ENCODE measurements at regions not wholly inside any gene's neighbourhood (a gene's known extent, or its start where the extent isn't known, plus 50 kb on each side); places are given as distances from the start of the nearest gene placed in this dataset.
A peak's percentile ranks its signal among the peaks of the same experiment; 100 is the strongest.

DNA sequence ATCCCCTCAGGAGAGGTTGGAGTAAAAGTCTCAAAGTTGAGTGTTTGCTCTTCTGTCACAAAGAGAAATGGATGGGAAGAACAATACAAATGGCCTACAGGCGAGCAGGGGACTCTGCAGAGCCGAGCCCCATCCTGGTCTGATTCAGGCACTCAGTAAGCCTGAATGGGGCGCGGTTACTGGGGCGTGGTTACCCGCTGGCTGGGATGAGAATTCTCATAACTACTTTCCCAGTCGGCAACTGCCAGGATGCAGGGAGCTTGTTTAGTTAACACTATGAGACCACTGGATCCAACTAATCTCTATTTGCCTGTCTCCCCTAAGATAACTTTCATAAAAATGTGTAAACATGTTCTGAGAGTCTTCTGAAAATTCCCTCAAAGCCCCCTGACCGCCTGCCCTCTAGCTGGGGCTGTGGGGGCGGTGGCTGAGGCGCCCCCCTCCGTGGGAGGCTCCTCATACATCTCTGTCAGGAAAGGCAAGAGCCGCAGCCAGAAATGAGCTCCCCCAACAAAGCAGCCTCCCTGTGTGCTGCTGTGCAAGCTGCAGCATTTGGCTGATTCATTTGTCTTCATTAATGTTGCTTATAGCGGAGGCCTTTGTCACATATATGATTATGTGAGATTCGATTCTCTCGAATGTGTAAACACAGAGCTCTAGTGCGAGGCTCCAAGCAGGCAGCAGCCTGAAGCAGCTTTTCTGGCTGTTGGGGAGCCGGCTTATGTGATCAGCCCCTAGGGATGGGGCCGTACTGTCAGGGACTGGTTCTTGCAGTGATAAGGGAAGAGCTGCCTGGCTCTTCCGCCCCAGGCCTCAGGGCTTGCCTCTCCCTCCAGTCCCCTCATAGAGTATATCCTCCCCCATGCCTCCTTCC lies 126.1 kb upstream of the ARHGAP5 start:
- H3K36me3 ChIP-seq: no peaks in the 10 kb centered on the region
- peaks cover 12% of the 10 kb centered on the region for H3K4me1 ChIP-seq
- no peaks in the 10 kb centered on the region for H3K27me3 ChIP-seq
- peak overlapping the region; percentile 43 for H3K4me3 ChIP-seq (ENCODE audit: low read depth, low read length)
- no peak for TF ChIP-seq CTCF (IDR thresholded peaks at IDR 0.05; ENCODE audit: low read depth, low read length)
- no peaks in the 10 kb centered on the region for H3K9me3 ChIP-seq
- DNase-seq: peak; percentile 84

- H3K27me3 ChIP-seq: no peaks in the 10 kb centered on the region
- no peaks in the 10 kb centered on the region for H3K36me3 ChIP-seq
- DNase-seq: no peak
- H3K4me3 ChIP-seq (ENCODE audit: low read depth, low read length): no peak overlapping the region; the same call in 1 of the 2 replicates
- H3K4me1 ChIP-seq: peaks cover 12% of the 10 kb centered on the region
- H3K9me3 ChIP-seq: no peaks in the 10 kb centered on the region
- TF ChIP-seq CTCF (IDR thresholded peaks at IDR 0.05; ENCODE audit: low read depth, low read length): no peak
Measured at GRCh38 chr14:31951638-31951964, 125.5 kb upstream of the ARHGAP5 start.

DNA sequence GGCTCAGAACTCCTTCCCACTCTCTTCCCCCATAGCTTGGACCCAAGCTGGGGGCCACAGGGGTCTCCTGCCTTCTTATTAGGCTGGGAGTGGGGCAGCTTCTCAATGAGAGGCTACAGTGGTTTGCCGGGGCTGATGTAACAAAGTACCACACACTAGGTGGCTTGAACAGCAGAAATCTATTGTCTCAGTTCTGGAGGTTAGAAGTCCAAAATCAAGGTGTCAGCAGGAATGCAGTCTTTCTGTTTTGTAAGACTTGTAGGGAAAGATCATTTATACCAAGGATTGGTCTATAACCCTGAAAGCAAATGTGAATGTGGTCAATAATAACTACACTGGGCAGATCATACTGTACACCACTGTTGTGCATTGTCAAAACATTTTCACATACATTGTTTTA lies 124.5 kb upstream of the ARHGAP5 start:
- no peaks in the 10 kb centered on the region for H3K36me3 ChIP-seq
- H3K4me1 ChIP-seq: peaks cover 12% of the 10 kb centered on the region
- no peak for DNase-seq
- no peaks in the 10 kb centered on the region for H3K27me3 ChIP-seq
- no peak overlapping the region for H3K4me3 ChIP-seq (ENCODE audit: low read depth, low read length)
- no peak for TF ChIP-seq CTCF (IDR thresholded peaks at IDR 0.05; ENCODE audit: low read depth, low read length)
- no peaks in the 10 kb centered on the region for H3K9me3 ChIP-seq

DNA sequence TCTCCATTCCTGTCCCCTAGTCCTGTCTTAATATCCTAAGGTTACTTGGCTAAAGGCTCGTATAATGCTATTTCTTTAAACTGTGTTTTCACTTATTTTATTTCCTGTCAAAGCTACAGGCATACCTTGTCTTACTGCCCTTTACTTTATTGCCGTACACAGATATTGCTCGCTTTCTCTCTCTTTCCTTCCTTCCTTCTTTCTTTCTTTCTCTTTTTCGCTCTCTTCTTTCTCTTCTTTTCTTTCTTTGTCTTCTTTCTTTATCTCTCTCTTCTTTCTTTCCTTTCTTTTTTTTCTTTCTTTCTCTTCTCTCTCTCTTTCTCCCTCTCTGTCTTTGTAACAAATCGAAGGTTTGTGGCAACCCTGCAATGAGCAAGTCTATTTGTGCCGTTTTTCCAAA lies 123.9 kb upstream of the ARHGAP5 start:
- Histone ChIP-seq H3K4me1 (peaks cover 12% of the 10 kb centered on the region), H3K4me3 (ENCODE audit: low read depth, low read length) (no peak overlapping the region), H3K9me3 (no peaks in the 10 kb centered on the region), H3K27me3 (no peaks in the 10 kb centered on the region), H3K36me3 (no peaks in the 10 kb centered on the region)
- DNase-seq: no peak
- no peak for TF ChIP-seq CTCF (IDR thresholded peaks at IDR 0.05; ENCODE audit: low read depth, low read length)

DNA sequence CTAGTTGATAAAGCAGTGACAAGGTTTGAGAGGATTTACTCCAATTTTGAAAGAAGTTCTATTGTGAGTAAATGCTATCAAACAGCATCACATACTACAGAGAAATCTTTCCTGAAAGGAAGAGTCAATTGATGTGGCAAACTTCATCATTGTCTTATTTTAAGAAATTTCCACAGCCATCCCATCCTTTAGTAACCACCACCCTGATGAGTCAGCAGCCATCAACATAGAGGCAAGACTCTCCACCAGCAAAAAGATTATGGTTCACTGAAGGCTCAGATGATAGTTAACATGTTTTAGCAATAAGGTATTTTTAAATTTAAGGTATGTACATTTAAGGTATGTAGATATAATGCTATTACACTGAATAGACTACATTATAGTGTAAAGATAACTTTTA lies 122.1 kb upstream of the ARHGAP5 start:
- H3K4me1 ChIP-seq: peaks cover 10% of the 10 kb centered on the region
- no peak overlapping the region for H3K4me3 ChIP-seq (ENCODE audit: low read depth, low read length)
- no peaks in the 10 kb centered on the region for H3K27me3 ChIP-seq
- no peak for DNase-seq
- H3K9me3 ChIP-seq: no peaks in the 10 kb centered on the region
- TF ChIP-seq CTCF (IDR thresholded peaks at IDR 0.05; ENCODE audit: low read depth, low read length): no peak
- no peaks in the 10 kb centered on the region for H3K36me3 ChIP-seq

DNA sequence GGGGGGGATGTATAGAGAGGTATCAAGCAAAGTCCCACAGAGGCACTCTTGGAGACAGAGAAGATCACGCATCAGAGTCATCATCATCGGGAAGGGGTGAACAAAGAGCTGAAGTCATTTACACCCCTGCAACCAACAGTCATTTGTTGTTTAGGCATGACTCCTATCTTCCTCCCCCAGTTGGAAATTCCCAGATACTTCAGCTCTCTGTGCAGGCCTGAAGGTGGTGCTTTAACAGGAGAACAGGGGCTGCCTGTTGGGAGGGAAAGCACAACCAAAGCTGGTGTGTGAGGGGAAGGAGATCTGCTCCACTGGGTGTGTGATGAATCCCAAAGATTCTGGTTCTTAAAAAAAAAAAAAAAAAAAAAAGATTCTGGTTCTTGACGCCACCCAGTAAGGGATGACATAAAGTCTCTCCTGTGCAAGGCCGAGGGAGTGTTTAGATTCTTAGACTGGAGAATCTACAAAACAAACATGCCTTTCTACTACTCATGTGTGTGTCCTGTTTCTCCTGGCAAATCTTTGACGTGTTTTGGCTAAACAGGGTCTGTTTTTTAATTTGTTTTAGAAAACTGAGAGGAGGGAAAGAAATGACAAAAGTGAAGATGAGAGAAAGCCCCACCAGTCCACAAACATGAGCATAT lies 121.0 kb upstream of the ARHGAP5 start:
- no peaks in the 10 kb centered on the region for H3K36me3 ChIP-seq
- no peaks in the 10 kb centered on the region for H3K9me3 ChIP-seq
- DNase-seq: no peak
- no peaks in the 10 kb centered on the region for H3K27me3 ChIP-seq
- H3K4me1 ChIP-seq: peaks cover 5% of the 10 kb centered on the region
- no peak overlapping the region for H3K4me3 ChIP-seq (ENCODE audit: low read depth, low read length)
- TF ChIP-seq CTCF (IDR thresholded peaks at IDR 0.05; ENCODE audit: low read depth, low read length): no peak
